T1000 (cell line): ENCODE measurements at regions not wholly inside any gene's neighbourhood (a gene's known extent, or its start where the extent isn't known, plus 50 kb on each side); places are given as distances from the start of the nearest gene placed in this dataset.

Source experiments
- DNase-seq: peaks from one replicate; lab custom pipeline; 2025; ENCODE audit warnings: mixed read lengths; lab: John Stamatoyannopoulos, UW

GRCh38 chr2:240208631-240209211 is 68.3 kb upstream of the OTOS start:
- DNase-seq: no peak

GRCh38 chr2:240209493-240209892 is 69.0 kb upstream of the OTOS start:
- DNase-seq: no peak

GRCh38 chr2:240210198-240210965 is 69.9 kb upstream of the OTOS start:
- no peak for DNase-seq

- DNase-seq: no peak
These were observed 70.6 kb upstream of the OTOS start for GRCh38 chr2:240211096-240211495.

- DNase-seq: no peak
These were observed 71.4 kb upstream of the OTOS start for GRCh38 chr2:240211598-240212424.

- no peak for DNase-seq
These were observed 72.2 kb upstream of the OTOS start for GRCh38 chr2:240212425-240213225.

- DNase-seq: no peak
These were observed 72.7 kb upstream of the OTOS start for GRCh38 chr2:240213226-240213475.

GRCh38 chr2:240213476-240214421 is 73.3 kb upstream of the OTOS start:
- no peak for DNase-seq

- no peak for DNase-seq
These were observed 74.6 kb upstream of the OTOS start for GRCh38 chr2:240214790-240215675.

GRCh38 chr2:240215676-240216051 is 75.2 kb upstream of the OTOS start:
- no peak for DNase-seq

GRCh38 chr2:240216167-240216566 is 75.7 kb upstream of the OTOS start:
- no peak for DNase-seq

- no peak for DNase-seq
These were observed 77.2 kb upstream of the OTOS start for GRCh38 chr2:240217431-240218301.

- no peak for DNase-seq
These were observed 78.9 kb upstream of the OTOS start for GRCh38 chr2:240219208-240219890.

- DNase-seq: no peak
These were observed 79.9 kb upstream of the OTOS start for GRCh38 chr2:240220371-240220770.

GRCh38 chr2:240223631-240224030 is 83.2 kb upstream of the OTOS start:
- DNase-seq: no peak

GRCh38 chr2:240224676-240225075 is 84.2 kb upstream of the OTOS start:
- DNase-seq: no peak

GRCh38 chr2:240225131-240225530 is 84.7 kb upstream of the OTOS start:
- no peak for DNase-seq

- DNase-seq: no peak
These were observed 85.4 kb upstream of the OTOS start for GRCh38 chr2:240225660-240226475.
